ENCODE measurements at regions not wholly inside any gene's neighbourhood (a gene's known extent, or its start where the extent isn't known, plus 50 kb on each side); places are given as distances from the start of the nearest gene placed in this dataset.
"Not testable (repeated sequence)": the region's sequence is repeated elsewhere in the genome, so short reads cannot be mapped to it uniquely, and the experiment has no call there.

GRCh38 chr10:131577178-131577555 is 265.6 kb upstream of the TCERG1L start:
- no peak for DNase-seq (ENCODE audit: low read depth)
- TF ChIP-seq CTCF (conservative IDR thresholded peaks at IDR 0.05; ENCODE audit: low read depth, low read length) = no peak
- no peak overlapping the region for H3K4me3 ChIP-seq (ENCODE audit: low read depth, low read length)

GRCh38 chr10:131577786-131578471 is 266.4 kb upstream of the TCERG1L start:
- no peak overlapping the region for H3K4me3 ChIP-seq (ENCODE audit: low read depth, low read length)
- TF ChIP-seq CTCF (conservative IDR thresholded peaks at IDR 0.05; ENCODE audit: low read depth, low read length) = no peak
- no peak for DNase-seq (ENCODE audit: low read depth)

GRCh38 chr10:131578472-131578970 is 267.0 kb upstream of the TCERG1L start:
- no peak overlapping the region for H3K4me3 ChIP-seq (ENCODE audit: low read depth, low read length)
- TF ChIP-seq CTCF (conservative IDR thresholded peaks at IDR 0.05; ENCODE audit: low read depth, low read length) = no peak
- no peak for DNase-seq (ENCODE audit: low read depth)

GRCh38 chr10:131579251-131580071 is 267.9 kb upstream of the TCERG1L start:
- H3K4me3 ChIP-seq (ENCODE audit: low read depth, low read length) = no peak overlapping the region
- no peak for DNase-seq (ENCODE audit: low read depth)
- TF ChIP-seq CTCF (conservative IDR thresholded peaks at IDR 0.05; ENCODE audit: low read depth, low read length) = no peak

- DNase-seq (ENCODE audit: low read depth) = no peak
- TF ChIP-seq CTCF (conservative IDR thresholded peaks at IDR 0.05; ENCODE audit: low read depth, low read length) = no peak
- no peak overlapping the region for H3K4me3 ChIP-seq (ENCODE audit: low read depth, low read length)
Measured at GRCh38 chr10:131580076-131580652, 268.6 kb upstream of the TCERG1L start.

- TF ChIP-seq CTCF (conservative IDR thresholded peaks at IDR 0.05; ENCODE audit: low read depth, low read length) = no peak
- DNase-seq (ENCODE audit: low read depth) = no peak
- no peak overlapping the region for H3K4me3 ChIP-seq (ENCODE audit: low read depth, low read length)
Measured at GRCh38 chr10:131580674-131581073, 269.2 kb upstream of the TCERG1L start.

- not testable (repeated sequence) for H3K4me3 ChIP-seq (ENCODE audit: low read depth, low read length); DNase-seq (ENCODE audit: low read depth)
Measured at GRCh38 chr10:131581547-131581946, 270.0 kb upstream of the TCERG1L start.

Data from epithelial cell of proximal tubule (primary cell).